Thymus (tissue), 11 donors: ENCODE measurements at regions not wholly inside any gene's neighbourhood (a gene's known extent, or its start where the extent isn't known, plus 50 kb on each side); places are given as distances from the start of the nearest gene placed in this dataset.

Experiments
- DNase-seq, 9 donors: peaks; one replicate each; pipeline ENCODE4 v3.0.0-alpha.2; 2013; ENCODE audit warnings: low spot score in 9 of 9, low read depth in 6 of 9, missing footprints in 1 of 9
- H3K27ac ChIP-seq, 2 donors: one replicate each; pipeline ENCODE4 v1.5.1; 2013; ENCODE audit warnings: control low read depth in 1 of 2, low read depth in 1 of 2, low read length in 1 of 2, mild to moderate bottlenecking in 1 of 2, moderate library complexity in 1 of 2
- H3K27me3 ChIP-seq, 2 donors: one replicate each; pipeline ENCODE4 v1.5.1; 2013; ENCODE audit warnings: low read length in 1 of 2; ENCODE audit not compliant: control insufficient read depth in 2 of 2, insufficient read depth in 1 of 2
- H3K36me3 ChIP-seq, 2 donors: one replicate each; pipeline ENCODE4 v1.5.1; 2013; ENCODE audit warnings: low read length in 1 of 2, mild to moderate bottlenecking in 1 of 2, moderate library complexity in 1 of 2; ENCODE audit not compliant: control insufficient read depth in 2 of 2, insufficient read depth in 2 of 2
- H3K4me1 ChIP-seq, 2 donors: one replicate each; pipeline ENCODE4 v1.5.1; 2013; ENCODE audit warnings: low read length in 2 of 2; ENCODE audit not compliant: control insufficient read depth in 2 of 2, insufficient read depth in 2 of 2
- H3K4me3 ChIP-seq, 2 donors: one replicate each; pipeline ENCODE4 v1.5.1; 2013; ENCODE audit warnings: low read length in 2 of 2, control low read depth in 1 of 2, mild to moderate bottlenecking in 1 of 2
- H3K9me3 ChIP-seq, 2 donors: one replicate each; pipeline ENCODE4 v1.5.1; 2013; ENCODE audit warnings: low read length in 1 of 2, mild to moderate bottlenecking in 1 of 2; ENCODE audit not compliant: control insufficient read depth in 2 of 2, insufficient read depth in 1 of 2
- WGBS: extraction: QIAGEN DNeasy Blood & Tissue Kit; methylation state at CpG from one replicate; pipeline ENCODE4 v1.1.7; 2013; 5-methylcytosine and 5-hydroxymethylcytosine counted together
- donor health status: healthy.

DNA sequence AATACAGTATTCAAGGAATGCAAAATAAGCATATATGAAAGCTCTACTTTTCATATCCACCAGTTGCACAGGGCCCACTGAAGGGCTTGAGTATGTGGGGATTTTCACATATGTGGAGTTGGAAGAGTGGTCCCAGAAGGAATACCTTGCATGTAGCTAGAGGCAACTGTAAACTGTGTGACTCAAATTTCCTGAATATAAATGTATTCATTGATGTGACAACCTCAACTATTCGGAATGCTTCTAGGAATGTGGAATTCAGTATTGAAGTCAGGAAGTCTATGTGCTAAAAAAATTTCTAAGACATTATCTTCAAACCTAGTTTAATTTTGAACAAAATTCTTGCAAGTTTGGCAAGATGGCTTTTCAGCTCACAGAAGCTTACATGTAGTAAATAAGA lies 695.5 kb upstream of the SEMA3D start:
- 96% methylated on average over 1 of the region's 1 CpG for WGBS

DNA sequence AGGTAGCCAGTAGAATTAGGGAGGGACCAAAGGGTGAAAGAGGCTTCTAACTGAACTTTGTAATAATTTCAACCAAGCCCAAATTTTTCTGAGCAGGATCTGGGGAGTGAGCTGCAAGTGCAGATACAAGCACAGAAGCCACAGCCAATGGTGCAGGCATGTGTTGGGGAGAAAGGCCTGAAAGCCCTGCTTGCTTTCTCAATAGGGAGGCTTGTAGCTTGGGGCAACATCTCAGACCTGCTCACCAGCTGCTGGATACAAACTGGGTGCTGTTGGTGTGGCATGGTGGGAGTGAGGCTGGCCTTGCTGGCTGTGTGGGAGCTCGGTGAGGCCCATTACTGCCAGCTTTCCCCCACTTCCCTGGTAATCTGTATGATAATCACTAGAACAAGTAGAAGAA lies 688.5 kb upstream of the SEMA3D start:
- H3K36me3 ChIP-seq: no peaks in the 10 kb centered on the region

More for the DNA sequence above, 695.5 kb upstream of the SEMA3D start:
- no peaks in the 10 kb centered on the region for H3K27me3 ChIP-seq
- H3K27ac ChIP-seq: no peak overlapping the region
- H3K9me3 ChIP-seq: no peaks in the 10 kb centered on the region
- H3K36me3 ChIP-seq: no peaks in the 10 kb centered on the region
- H3K4me1 ChIP-seq: no peaks in the 10 kb centered on the region
- no peak overlapping the region for H3K4me3 ChIP-seq
- DNase-seq: no peak

DNA sequence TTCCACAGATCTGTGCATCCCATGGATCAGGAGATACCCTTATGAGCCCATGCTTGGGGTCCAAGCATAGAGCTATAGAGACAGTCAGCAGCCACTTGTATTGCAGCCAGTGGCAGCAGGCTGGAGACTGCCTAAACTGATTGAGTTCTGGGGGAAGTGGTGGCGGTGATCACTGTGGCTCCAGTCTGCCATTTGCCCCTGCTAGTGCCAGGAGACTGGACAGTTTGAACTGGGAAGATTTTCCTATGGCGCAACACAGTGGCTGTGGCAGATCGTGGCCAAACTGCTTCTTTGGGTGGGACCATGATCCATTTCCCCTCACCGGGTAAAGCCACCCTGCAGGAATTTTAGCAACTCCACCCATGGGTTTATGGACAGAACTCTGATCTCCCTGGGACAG lies 679.7 kb upstream of the SEMA3D start:
- no peak for DNase-seq
- H3K4me3 ChIP-seq: no peak overlapping the region
- H3K9me3 ChIP-seq: no peaks in the 10 kb centered on the region
- H3K36me3 ChIP-seq: no peaks in the 10 kb centered on the region
- H3K4me1 ChIP-seq: no peaks in the 10 kb centered on the region
- no peaks in the 10 kb centered on the region for H3K27me3 ChIP-seq
- H3K27ac ChIP-seq: no peak overlapping the region
- WGBS: 87% methylated on average over 4 of the region's 4 CpGs

More for the DNA sequence above, 688.5 kb upstream of the SEMA3D start:
- Histone ChIP-seq H3K27ac (no peak overlapping the region), H3K4me1 (no peaks in the 10 kb centered on the region), H3K9me3 (no peaks in the 10 kb centered on the region), H3K4me3 (no peak overlapping the region), H3K27me3 (no peaks in the 10 kb centered on the region)
- WGBS: 86% methylated on average over 1 of the region's 1 CpG
- DNase-seq: no peak

DNA sequence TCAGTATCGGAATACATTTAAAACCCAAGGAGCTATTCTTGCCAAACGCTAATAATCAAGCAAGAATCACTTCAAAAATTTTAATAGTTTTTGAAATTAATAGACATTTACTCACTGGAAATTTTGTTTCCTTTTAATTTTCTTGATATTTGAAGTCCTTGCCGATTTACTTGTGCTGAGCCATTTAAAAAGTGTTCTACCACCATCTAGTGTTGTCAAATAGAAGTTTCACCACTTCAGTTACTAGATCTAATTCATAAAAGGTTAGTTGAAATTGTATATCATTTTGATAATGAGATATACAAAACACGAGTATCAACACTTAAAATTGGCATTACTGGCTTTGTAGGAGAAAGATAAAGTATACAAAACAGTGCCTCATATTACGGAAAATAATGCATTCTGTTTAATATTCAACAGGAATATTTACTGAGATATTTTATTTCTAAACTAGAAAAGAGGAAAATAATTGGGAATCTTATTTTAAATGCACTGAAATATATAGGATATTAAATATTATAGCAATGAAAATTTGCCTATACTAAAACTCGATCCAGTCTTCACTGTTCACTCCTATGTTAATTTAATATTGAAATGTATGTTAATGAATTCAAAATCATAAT lies 664.8 kb upstream of the SEMA3D start:
- Histone ChIP-seq H3K9me3 (no peaks in the 10 kb centered on the region), H3K27ac (no peak overlapping the region), H3K4me1 (no peaks in the 10 kb centered on the region), H3K4me3 (no peak overlapping the region), H3K27me3 (no peaks in the 10 kb centered on the region), H3K36me3 (no peaks in the 10 kb centered on the region)
- DNase-seq: no peak
- 63% methylated on average over 6 of the region's 6 CpGs for WGBS

- H3K4me1 ChIP-seq: no peaks in the 10 kb centered on the region
- no peak for DNase-seq
- no peaks in the 10 kb centered on the region for H3K36me3 ChIP-seq
- WGBS: 89% methylated on average over 1 of the region's 1 CpG
- H3K27ac ChIP-seq: no peak overlapping the region
- no peaks in the 10 kb centered on the region for H3K27me3 ChIP-seq
- H3K9me3 ChIP-seq: no peaks in the 10 kb centered on the region
- no peak overlapping the region for H3K4me3 ChIP-seq
Measured at GRCh38 chr7:85850381-85850780, 663.5 kb upstream of the SEMA3D start.

- WGBS: 94% methylated on average over 6 of the region's 6 CpGs
- no peak for DNase-seq
Measured at GRCh38 chr7:85840554-85840953, 653.7 kb upstream of the SEMA3D start.

DNA sequence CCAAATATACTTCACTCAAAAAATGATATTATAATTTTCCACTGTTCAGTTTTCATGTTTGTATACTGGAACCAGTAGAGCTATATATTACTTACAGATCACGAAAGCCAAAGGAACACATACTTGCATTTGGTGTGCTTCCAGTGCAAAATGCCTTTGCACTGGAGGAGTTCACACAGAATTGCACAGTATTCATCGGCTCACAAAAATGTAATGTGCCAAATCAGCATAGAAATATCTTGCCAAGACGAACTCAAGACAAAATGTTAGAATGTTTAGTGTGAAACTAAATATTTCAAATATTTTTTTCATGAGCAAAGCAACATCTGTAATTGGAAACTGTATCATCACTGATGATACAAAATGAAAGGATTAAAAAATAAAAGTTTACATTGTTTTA lies 646.2 kb upstream of the SEMA3D start:
- WGBS: 89% methylated on average over 3 of the region's 3 CpGs
- Histone ChIP-seq H3K4me3 (no peak overlapping the region), H3K27me3 (no peaks in the 10 kb centered on the region), H3K9me3 (no peaks in the 10 kb centered on the region), H3K27ac (no peak overlapping the region), H3K36me3 (no peaks in the 10 kb centered on the region), H3K4me1 (no peaks in the 10 kb centered on the region)
- DNase-seq: no peak

More at GRCh38 chr7:85840554-85840953, 653.7 kb upstream of the SEMA3D start:
- Histone ChIP-seq H3K9me3 (peaks cover 0 to 3% of the 10 kb centered on the region in 2 donors), H3K36me3 (no peaks in the 10 kb centered on the region), H3K4me3 (no peak overlapping the region), H3K27ac (no peak overlapping the region), H3K4me1 (no peaks in the 10 kb centered on the region), H3K27me3 (no peaks in the 10 kb centered on the region)

DNA sequence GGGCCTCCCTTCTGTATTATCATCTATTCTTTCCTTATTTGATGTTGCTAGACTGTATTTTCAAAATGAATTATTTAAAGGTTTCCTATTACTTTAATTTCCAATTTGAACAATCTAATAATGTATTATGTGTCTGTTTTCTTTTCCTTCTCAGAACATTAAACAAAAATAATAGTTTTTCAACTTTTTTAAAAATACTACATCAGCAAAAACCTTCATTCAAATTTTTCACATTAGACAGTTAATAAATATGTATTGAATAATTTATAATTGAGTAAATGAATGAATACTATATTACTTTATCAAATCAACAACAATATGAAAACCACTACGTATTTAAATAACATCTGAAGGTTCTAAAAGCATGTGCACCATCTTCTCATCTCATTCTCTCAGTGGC lies 644.1 kb upstream of the SEMA3D start:
- DNase-seq: no peak
- Histone ChIP-seq H3K4me1 (no peaks in the 10 kb centered on the region), H3K27ac (no peak overlapping the region), H3K36me3 (no peaks in the 10 kb centered on the region), H3K9me3 (no peaks in the 10 kb centered on the region), H3K27me3 (no peaks in the 10 kb centered on the region), H3K4me3 (no peak overlapping the region)
- 84% methylated on average over 1 of the region's 1 CpG for WGBS

DNA sequence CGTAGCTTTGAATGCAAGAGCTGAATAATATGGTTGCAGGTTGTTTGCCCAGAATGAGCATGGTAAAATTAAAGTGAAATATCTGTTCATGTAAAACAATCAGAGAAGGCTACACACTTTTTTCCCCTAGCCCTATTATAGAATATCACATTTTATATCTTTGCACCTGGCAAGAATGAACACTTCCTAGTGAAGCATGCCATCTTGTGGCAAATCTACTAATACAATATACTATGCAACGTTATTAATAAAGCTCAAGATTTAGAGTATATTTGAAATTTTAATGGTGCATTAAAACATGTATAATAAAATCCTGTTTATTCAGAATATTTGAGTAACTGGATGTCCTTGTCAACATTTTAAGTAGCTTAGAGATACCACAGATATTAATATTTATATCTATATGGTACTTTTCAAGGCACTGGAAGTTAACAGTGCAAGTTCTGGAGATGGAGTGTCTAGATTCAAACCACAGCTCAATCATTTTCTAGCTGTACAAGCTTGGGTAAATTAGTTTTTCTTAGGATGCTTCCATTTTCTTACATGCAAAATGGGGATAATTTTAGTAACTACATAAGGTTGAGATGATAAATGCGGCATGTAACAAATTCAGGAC lies 643.1 kb upstream of the SEMA3D start:
- no peaks in the 10 kb centered on the region for H3K27me3 ChIP-seq
- no peaks in the 10 kb centered on the region for H3K36me3 ChIP-seq
- no peaks in the 10 kb centered on the region for H3K9me3 ChIP-seq
- WGBS: 68% methylated on average over 3 of the region's 3 CpGs
- no peak overlapping the region for H3K27ac ChIP-seq
- DNase-seq: no peak
- H3K4me1 ChIP-seq: no peaks in the 10 kb centered on the region
- no peak overlapping the region for H3K4me3 ChIP-seq
